ENCODE measurements at regions not wholly inside any gene's neighbourhood (a gene's known extent, or its start where the extent isn't known, plus 50 kb on each side); places are given as distances from the start of the nearest gene placed in this dataset.

DNA sequence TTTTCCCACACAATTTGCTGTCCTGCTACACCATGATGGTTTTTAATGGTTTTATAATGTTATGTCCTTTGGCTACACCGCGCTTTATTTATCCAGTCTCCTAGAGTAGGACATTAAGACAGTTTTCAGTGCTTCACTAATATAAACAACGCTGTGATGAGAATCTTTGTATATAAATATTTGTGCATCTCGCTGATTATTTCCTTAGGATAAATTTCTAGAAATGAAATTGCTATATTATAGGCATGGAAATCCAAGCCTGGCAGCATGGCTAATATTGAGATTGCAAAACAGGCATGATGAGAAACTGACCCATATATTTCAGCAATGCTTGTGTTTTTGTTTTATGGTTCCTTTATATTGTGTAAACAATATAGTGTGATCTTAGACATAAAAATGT, 81.4 kb upstream of the ATXN1 start:
- TF ChIP-seq CTCF (IDR thresholded peaks at IDR 0.05; ENCODE audit: insufficient read depth, low read depth, low read length, missing control alignments): no peak
- no peak overlapping the region for H3K4me3 ChIP-seq (ENCODE audit: low read length)
- no peak for DNase-seq (ENCODE audit: low read depth)

DNA sequence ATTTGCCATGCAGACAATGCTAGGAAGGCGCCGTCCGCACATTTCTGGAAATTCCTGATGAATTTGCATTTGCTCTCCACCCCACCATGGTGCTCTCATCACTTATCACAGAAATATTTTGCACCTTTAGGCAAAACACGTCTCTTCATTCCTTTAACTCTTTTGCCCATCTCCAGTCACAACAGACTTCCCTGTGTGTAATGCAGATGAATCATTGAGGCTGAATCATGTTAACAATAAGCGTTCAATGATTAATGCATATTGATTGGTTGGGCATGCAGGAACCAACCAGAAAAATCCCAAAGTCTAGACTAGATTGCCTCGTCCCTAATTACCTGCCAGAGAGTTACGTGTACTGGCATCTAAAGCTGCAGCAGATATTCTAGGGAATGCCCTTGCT, 80.0 kb upstream of the ATXN1 start:
- DNase-seq (ENCODE audit: low read depth): peak; percentile 87
- no peak for TF ChIP-seq CTCF (IDR thresholded peaks at IDR 0.05; ENCODE audit: insufficient read depth, low read depth, low read length, missing control alignments)
- H3K4me3 ChIP-seq (ENCODE audit: low read length): no peak overlapping the region

- no peak overlapping the region for H3K4me3 ChIP-seq (ENCODE audit: low read length)
- no peak for DNase-seq (ENCODE audit: low read depth)
- TF ChIP-seq CTCF (IDR thresholded peaks at IDR 0.05; ENCODE audit: insufficient read depth, low read depth, low read length, missing control alignments): no peak
Observed at GRCh38 chr6:16840725-16841124, 79.5 kb upstream of the ATXN1 start.

GRCh38 chr6:16840291-16840690, 79.0 kb upstream of the ATXN1 start:
- no peak for TF ChIP-seq CTCF (IDR thresholded peaks at IDR 0.05; ENCODE audit: insufficient read depth, low read depth, low read length, missing control alignments)
- peak; percentile 33 for DNase-seq (ENCODE audit: low read depth)
- H3K4me3 ChIP-seq (ENCODE audit: low read length): no peak overlapping the region

DNA sequence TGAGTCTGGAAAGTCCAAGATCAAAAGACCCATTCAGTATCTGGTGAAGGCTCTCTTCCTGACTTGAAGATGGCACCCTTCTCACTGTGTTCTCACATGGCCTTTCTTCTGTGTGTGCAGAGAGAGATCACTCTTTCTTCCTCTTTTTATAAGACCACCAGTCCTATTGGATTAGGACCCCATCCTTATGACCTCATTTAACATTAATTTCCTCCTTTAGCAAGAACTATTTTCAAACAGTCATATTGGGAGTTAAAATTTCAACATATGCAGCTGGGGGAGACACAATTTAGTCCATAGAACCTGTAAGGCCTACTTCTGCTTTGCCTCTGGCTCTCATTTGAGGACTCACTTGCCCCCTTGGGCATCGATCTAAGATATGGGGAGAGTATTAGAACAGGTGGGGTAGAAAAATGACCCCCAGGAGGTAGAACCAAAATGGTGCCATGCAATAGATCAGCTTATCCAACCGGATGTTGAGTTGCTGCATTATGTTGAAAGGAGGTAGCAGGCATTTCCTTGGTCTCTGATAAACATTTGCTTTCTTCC, 78.4 kb upstream of the ATXN1 start:
- no peak for TF ChIP-seq CTCF (IDR thresholded peaks at IDR 0.05; ENCODE audit: insufficient read depth, low read depth, low read length, missing control alignments)

DNA sequence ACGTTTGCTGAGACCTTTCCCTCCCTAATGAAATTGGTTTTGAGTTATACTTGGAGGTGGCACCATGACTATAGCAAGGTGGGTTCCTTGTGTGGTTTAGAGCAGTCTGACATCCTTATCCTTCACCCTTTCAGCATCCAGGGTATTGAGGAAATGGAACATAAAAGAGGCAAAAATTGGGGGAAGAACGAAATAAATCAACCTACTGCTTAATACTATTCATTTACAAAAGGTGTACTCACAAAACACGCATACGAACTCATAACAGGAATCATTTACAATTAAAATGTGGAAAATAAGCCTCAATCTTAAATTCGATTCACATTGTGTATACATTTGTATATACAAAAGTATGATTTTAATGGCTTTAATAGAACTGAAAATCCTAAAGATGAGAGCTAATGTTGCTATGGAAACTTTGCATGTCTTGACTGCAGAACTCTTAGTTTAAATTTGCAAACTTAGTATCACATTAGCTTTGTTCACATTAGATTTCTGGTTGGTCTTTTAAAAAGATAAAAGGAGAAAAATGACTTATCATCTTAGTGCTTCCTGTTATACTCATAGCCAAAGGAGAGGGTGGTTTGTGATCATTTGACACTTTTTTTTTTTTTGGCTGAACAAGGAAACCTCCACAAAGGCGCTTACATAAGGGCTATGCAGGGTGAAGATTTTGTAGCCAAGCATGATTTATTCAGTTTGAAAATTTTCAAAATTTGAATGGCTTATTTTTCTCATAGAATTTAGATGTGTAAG, 76.1 kb upstream of the ATXN1 start:
- no peak for DNase-seq (ENCODE audit: low read depth)
- TF ChIP-seq CTCF (IDR thresholded peaks at IDR 0.05; ENCODE audit: insufficient read depth, low read depth, low read length, missing control alignments): no peak
- no peak overlapping the region for H3K4me3 ChIP-seq (ENCODE audit: low read length)

More for the DNA sequence above, 78.4 kb upstream of the ATXN1 start:
- no peak overlapping the region for H3K4me3 ChIP-seq (ENCODE audit: low read length)
- DNase-seq (ENCODE audit: low read depth): no peak

Data from epithelial cell of esophagus (primary cell).